A673 (cell line): ENCODE measurements at regions not wholly inside any gene's neighbourhood (a gene's known extent, or its start where the extent isn't known, plus 50 kb on each side); places are given as distances from the start of the nearest gene placed in this dataset.

Experiments
- BruUV-seq: library from RNA; stranded (reverse); fragments of 400-500 nt; replicated peaks from 2 replicates; lab custom pipeline; 2021; lab: Mats Ljungman, UMichigan
- CTCF ChIA-PET: fragments of 300-600 bp; sonication (Branson Sonifier 250); formaldehyde crosslinking; loops from one replicate; lab custom pipeline; 2022; ENCODE audit warnings: antibody characterized with exemption; lab: Charles Lee
- POLR2A ChIA-PET: fragments of 300-600 bp; sonication (Branson Sonifier 250); formaldehyde crosslinking; loops from one replicate; lab custom pipeline; 2022; ENCODE audit warnings: antibody characterized with exemption; ENCODE audit not compliant: low non-redundant PET; lab: Charles Lee
- DNase-seq: peaks from one replicate; pipeline ENCODE4 v3.0.0-alpha.2; 2015; ENCODE audit warnings: low spot score
- H3K27ac ChIP-seq: fragments of 200-600 bp; sonication (generic); 2 replicates; pipeline ENCODE4 v1.5.1; 2016; ENCODE audit warnings: mixed run types, low read depth, mild to moderate bottlenecking, mixed read lengths, antibody characterized with exemption, low read length; ENCODE audit not compliant: poor library complexity, severe bottlenecking
- H3K27me3 ChIP-seq: fragments of 200-600 bp; sonication (generic); replicated peaks from 2 replicates; pipeline ENCODE4 v1.6.1; 2017; ENCODE audit warnings: mixed run types, low read depth, mild to moderate bottlenecking, mixed read lengths, antibody characterized with exemption, low read length; ENCODE audit not compliant: insufficient read depth, poor library complexity
- H3K36me3 ChIP-seq: fragments of 200-600 bp; sonication (generic); 2 replicates; pipeline ENCODE4 v1.6.1; 2016; ENCODE audit warnings: mixed run types, mild to moderate bottlenecking, mixed read lengths, antibody characterized with exemption, low read length; ENCODE audit not compliant: insufficient read depth, poor library complexity, severe bottlenecking
- H3K4me1 ChIP-seq: fragments of 200-600 bp; sonication (generic); 2 replicates; pipeline ENCODE4 v1.6.1; 2017; ENCODE audit warnings: mixed run types, mild to moderate bottlenecking, mixed read lengths, antibody characterized with exemption, low read length; ENCODE audit not compliant: insufficient read depth, poor library complexity, severe bottlenecking
- H3K4me3 ChIP-seq: fragments of 200-600 bp; sonication (generic); 2 replicates; pipeline ENCODE4 v1.5.1; 2016; ENCODE audit warnings: low read depth, mixed run types, mild to moderate bottlenecking, mixed read lengths, low read length; ENCODE audit not compliant: poor library complexity, severe bottlenecking
- H3K9me3 ChIP-seq: fragments of 200-600 bp; sonication (generic); 2 replicates; pipeline ENCODE4 v1.6.1; 2016; ENCODE audit warnings: mixed run types, low read depth, mild to moderate bottlenecking, mixed read lengths, antibody characterized with exemption, low read length; ENCODE audit not compliant: poor library complexity, severe bottlenecking
- CTCF ChIP-seq: fragments of 300-800, 200-600 bp; sonication (generic); conservative IDR thresholded peaks from 2 replicates; pipeline ENCODE4 v1.5.1; 2017; ENCODE audit warnings: low read depth, mild to moderate bottlenecking, antibody characterized with exemption, low read length, moderate library complexity, mixed read lengths
- EZH2 ChIP-seq: fragments of 200-600 bp; sonication (generic); IDR thresholded peaks from 2 replicates; pipeline ENCODE4 v1.6.1; 2017; ENCODE audit warnings: borderline replicate concordance, low read depth, mild to moderate bottlenecking, mixed read lengths, antibody characterized with exemption, low read length; ENCODE audit not compliant: poor library complexity, severe bottlenecking
- intact Hi-C: fragments of 100-400 bp; cut with micrococcal nuclease; formaldehyde crosslinking; loops from one replicate; pipeline ENCODE4 v1.10.0; 2022; ENCODE audit not compliant: unreplicated experiment

- POLR2A ChIA-PET, result no interaction called here
These were observed 150.5 kb upstream of the IGFBP3 start for GRCh38 chr7:46071601-46072000.

GRCh38 chr7:46071076-46071475 lies 150.0 kb upstream of the IGFBP3 start:
- H3K27me3 ChIP-seq, result no peaks in the 10 kb centered on the region
- TF ChIP-seq CTCF (no peak), EZH2 (no peak)
- POLR2A ChIA-PET, result no interaction called here
- DNase-seq, result no peak
- H3K36me3 ChIP-seq, result no peaks in the 10 kb centered on the region
- intact Hi-C loops, result no loop called here
- BruUV-seq, result no TSS peak
- CTCF ChIA-PET, result no interaction called here
- H3K27ac ChIP-seq, result no peak overlapping the region
- H3K4me1 ChIP-seq, result no peaks in the 10 kb centered on the region
- H3K4me3 ChIP-seq, result no peak overlapping the region
- H3K9me3 ChIP-seq, result no peaks in the 10 kb centered on the region

More at GRCh38 chr7:46071601-46072000, 150.5 kb upstream of the IGFBP3 start:
- H3K27me3 ChIP-seq, result no peaks in the 10 kb centered on the region
- CTCF ChIA-PET, result no interaction called here
- H3K4me1 ChIP-seq, result no peaks in the 10 kb centered on the region
- no peak for TF ChIP-seq EZH2
- no peak for TF ChIP-seq CTCF
- H3K4me3 ChIP-seq, result no peak overlapping the region
- H3K27ac ChIP-seq, result no peak overlapping the region
- H3K9me3 ChIP-seq, result no peaks in the 10 kb centered on the region
- no peaks in the 10 kb centered on the region for H3K36me3 ChIP-seq
- intact Hi-C loops, result no loop called here
- DNase-seq, result no peak
- BruUV-seq, result no TSS peak

- CTCF ChIA-PET, result no interaction called here
These were observed 147.1 kb upstream of the IGFBP3 start for GRCh38 chr7:46068159-46068558.

More at GRCh38 chr7:46068159-46068558, 147.1 kb upstream of the IGFBP3 start:
- Histone ChIP-seq H3K27ac (no peak overlapping the region), H3K36me3 (no peaks in the 10 kb centered on the region), H3K27me3 (no peaks in the 10 kb centered on the region), H3K9me3 (no peaks in the 10 kb centered on the region), H3K4me3 (no peak overlapping the region), H3K4me1 (no peaks in the 10 kb centered on the region)
- DNase-seq, result no peak
- no TSS peak for BruUV-seq
- intact Hi-C loops, result no loop called here
- TF ChIP-seq EZH2 (no peak), CTCF (no peak)
- POLR2A ChIA-PET, result no interaction called here
